ENCODE measurements at regions not wholly inside any gene's neighbourhood (a gene's known extent, or its start where the extent isn't known, plus 50 kb on each side); places are given as distances from the start of the nearest gene placed in this dataset.

GRCh38 chr7:3241686-3242258, 59.3 kb upstream of the SDK1 start:
- peaks cover 0 to 2% of the 10 kb centered on the region in 2 donors for H3K9me3 ChIP-seq
- no peak overlapping the region for H3K27ac ChIP-seq
- H3K4me1 ChIP-seq, result no peaks in the 10 kb centered on the region
- no peaks in the 10 kb centered on the region for H3K27me3 ChIP-seq
- no peaks in the 10 kb centered on the region for H3K36me3 ChIP-seq
- no peak for DNase-seq (ENCODE audit: low spot score in 2 of 2)
- H3K4me3 ChIP-seq, result no peak overlapping the region
- TF ChIP-seq POLR2AphosphoS5 (IDR thresholded peaks at IDR 0.05), result no peak
- TF ChIP-seq POLR2A (IDR thresholded peaks at IDR 0.05), result no peak
- intact Hi-C loops (cut with DNase I; ENCODE audit: low total_unique reads), result no loop called here

- intact Hi-C loops (cut with DNase I; ENCODE audit: low total_unique reads), result no loop called here
- H3K27me3 ChIP-seq, result no peaks in the 10 kb centered on the region
Measured at GRCh38 chr7:3242398-3242972, 58.6 kb upstream of the SDK1 start.

GRCh38 chr7:3243256-3243655, 57.8 kb upstream of the SDK1 start:
- TF ChIP-seq POLR2AphosphoS5 (IDR thresholded peaks at IDR 0.05) (no peak), CTCF (IDR thresholded peaks at IDR 0.05) (no peak), POLR2A (IDR thresholded peaks at IDR 0.05) (no peak)
- Histone ChIP-seq H3K4me3 (no peak overlapping the region), H3K27me3 (no peaks in the 10 kb centered on the region), H3K27ac (no peak overlapping the region), H3K36me3 (no peaks in the 10 kb centered on the region), H3K9me3 (no peaks in the 10 kb centered on the region), H3K4me1 (no peaks in the 10 kb centered on the region)
- no peak for DNase-seq (ENCODE audit: low spot score in 2 of 2)
- intact Hi-C loops (cut with DNase I; ENCODE audit: low total_unique reads), result no loop called here

More at GRCh38 chr7:3242398-3242972, 58.6 kb upstream of the SDK1 start:
- no peak for TF ChIP-seq POLR2A (IDR thresholded peaks at IDR 0.05)
- H3K9me3 ChIP-seq, result no peaks in the 10 kb centered on the region
- no peak overlapping the region for H3K4me3 ChIP-seq
- H3K36me3 ChIP-seq, result no peaks in the 10 kb centered on the region
- DNase-seq (ENCODE audit: low spot score in 2 of 2), result no peak
- no peaks in the 10 kb centered on the region for H3K4me1 ChIP-seq
- no peak overlapping the region for H3K27ac ChIP-seq

GRCh38 chr7:3243680-3244079, 57.4 kb upstream of the SDK1 start:
- Histone ChIP-seq H3K36me3 (no peaks in the 10 kb centered on the region), H3K4me1 (no peaks in the 10 kb centered on the region), H3K27ac (no peak overlapping the region), H3K4me3 (no peak overlapping the region), H3K27me3 (no peaks in the 10 kb centered on the region), H3K9me3 (no peaks in the 10 kb centered on the region)
- intact Hi-C loops (cut with DNase I; ENCODE audit: low total_unique reads), result no loop called here
- TF ChIP-seq CTCF (IDR thresholded peaks at IDR 0.05), result no peak
- TF ChIP-seq POLR2A (IDR thresholded peaks at IDR 0.05), result no peak
- no peak for TF ChIP-seq POLR2AphosphoS5 (IDR thresholded peaks at IDR 0.05)
- no peak for DNase-seq (ENCODE audit: low spot score in 2 of 2)

GRCh38 chr7:3244241-3244814, 56.7 kb upstream of the SDK1 start:
- no peaks in the 10 kb centered on the region for H3K9me3 ChIP-seq
- intact Hi-C loops (cut with DNase I; ENCODE audit: low total_unique reads), result no loop called here
- no peaks in the 10 kb centered on the region for H3K36me3 ChIP-seq
- TF ChIP-seq POLR2AphosphoS5 (IDR thresholded peaks at IDR 0.05) (no peak), CTCF (IDR thresholded peaks at IDR 0.05) (no peak), POLR2A (IDR thresholded peaks at IDR 0.05) (no peak)
- no peak overlapping the region for H3K27ac ChIP-seq
- no peaks in the 10 kb centered on the region for H3K27me3 ChIP-seq
- H3K4me1 ChIP-seq, result no peaks in the 10 kb centered on the region
- no peak overlapping the region for H3K4me3 ChIP-seq
- no peak for DNase-seq (ENCODE audit: low spot score in 2 of 2)

GRCh38 chr7:3245077-3245476, 56.0 kb upstream of the SDK1 start:
- no peaks in the 10 kb centered on the region for H3K4me1 ChIP-seq
- H3K4me3 ChIP-seq, result no peak overlapping the region
- H3K36me3 ChIP-seq, result no peaks in the 10 kb centered on the region
- TF ChIP-seq CTCF (IDR thresholded peaks at IDR 0.05) (no peak), POLR2AphosphoS5 (IDR thresholded peaks at IDR 0.05) (no peak), POLR2A (IDR thresholded peaks at IDR 0.05) (no peak)
- no peaks in the 10 kb centered on the region for H3K9me3 ChIP-seq
- no peaks in the 10 kb centered on the region for H3K27me3 ChIP-seq
- DNase-seq (ENCODE audit: low spot score in 2 of 2), result no peak
- no peak overlapping the region for H3K27ac ChIP-seq
- intact Hi-C loops (cut with DNase I; ENCODE audit: low total_unique reads), result loop anchor here (5.0 kb wide), 1 partner anchor 122 kb away; no protein-coding TSS in a partner anchor
